ENCODE measurements at regions not wholly inside any gene's neighbourhood (a gene's known extent, or its start where the extent isn't known, plus 50 kb on each side); places are given as distances from the start of the nearest gene placed in this dataset.
"Not testable (repeated sequence)": the region's sequence is repeated elsewhere in the genome, so short reads cannot be mapped to it uniquely, and the experiment has no call there.

- DNase-seq (ENCODE audit: low read depth, low spot score) = no peak
Observed at GRCh38 chr14:71430321-71430677, 501.9 kb upstream of the RGS6 start.

- no peak for DNase-seq (ENCODE audit: low read depth, low spot score)
Observed at GRCh38 chr14:71430678-71431376, 501.4 kb upstream of the RGS6 start.

- no peak for DNase-seq (ENCODE audit: low read depth, low spot score)
Observed at GRCh38 chr14:71432334-71433110, 499.7 kb upstream of the RGS6 start.

GRCh38 chr14:71433303-71433702 lies 498.9 kb upstream of the RGS6 start:
- no peak for DNase-seq (ENCODE audit: low read depth, low spot score)

- DNase-seq (ENCODE audit: low read depth, low spot score) = not testable (repeated sequence)
Observed at GRCh38 chr14:71435641-71436040, 496.6 kb upstream of the RGS6 start.

- DNase-seq (ENCODE audit: low read depth, low spot score) = no peak
Observed at GRCh38 chr14:71437870-71438269, 494.4 kb upstream of the RGS6 start.

GRCh38 chr14:71438684-71439083 lies 493.5 kb upstream of the RGS6 start:
- no peak for DNase-seq (ENCODE audit: low read depth, low spot score)

- no peak for DNase-seq (ENCODE audit: low read depth, low spot score)
Observed at GRCh38 chr14:71441126-71441525, 491.1 kb upstream of the RGS6 start.

GRCh38 chr14:71444030-71444822 lies 488.0 kb upstream of the RGS6 start:
- no peak for DNase-seq (ENCODE audit: low read depth, low spot score)

- no peak for DNase-seq (ENCODE audit: low read depth, low spot score)
Observed at GRCh38 chr14:71448431-71449315, 483.6 kb upstream of the RGS6 start.

- DNase-seq (ENCODE audit: low read depth, low spot score) = no peak
Observed at GRCh38 chr14:71449316-71450055, 482.7 kb upstream of the RGS6 start.

GRCh38 chr14:71451501-71451900 lies 480.7 kb upstream of the RGS6 start:
- DNase-seq (ENCODE audit: low read depth, low spot score) = no peak

GRCh38 chr14:71452539-71452938 lies 479.7 kb upstream of the RGS6 start:
- DNase-seq (ENCODE audit: low read depth, low spot score) = no peak

- DNase-seq (ENCODE audit: low read depth, low spot score) = no peak
Observed at GRCh38 chr14:71452987-71453386, 479.2 kb upstream of the RGS6 start.

- DNase-seq (ENCODE audit: low read depth, low spot score) = no peak
Observed at GRCh38 chr14:71454010-71454409, 478.2 kb upstream of the RGS6 start.

GRCh38 chr14:71454513-71455332 lies 477.5 kb upstream of the RGS6 start:
- no peak for DNase-seq (ENCODE audit: low read depth, low spot score)

GRCh38 chr14:71460091-71460490 lies 472.1 kb upstream of the RGS6 start:
- DNase-seq (ENCODE audit: low read depth, low spot score) = no peak

- not testable (repeated sequence) for DNase-seq (ENCODE audit: low read depth, low spot score)
Observed at GRCh38 chr14:71461617-71462016, 470.6 kb upstream of the RGS6 start.

GRCh38 chr14:71463807-71464206 lies 468.4 kb upstream of the RGS6 start:
- no peak for DNase-seq (ENCODE audit: low read depth, low spot score)

- no peak for DNase-seq (ENCODE audit: low read depth, low spot score)
Observed at GRCh38 chr14:71464840-71465239, 467.4 kb upstream of the RGS6 start.

Measured in activated naive CD8-positive, alpha-beta T cell treated with anti-CD3 and anti-CD28 coated beads, Interleukin-2, amount 50 U/mL, for 16 hours (primary cell).